HG03571 (cell line): ENCODE measurements at regions not wholly inside any gene's neighbourhood (a gene's known extent, or its start where the extent isn't known, plus 50 kb on each side); places are given as distances from the start of the nearest gene placed in this dataset.

Experiments used
- ATAC-seq: cut with Tn5 transposase; IDR thresholded peaks from one replicate; pipeline ENCODE4 v1.9.1; 2021; ENCODE audit not compliant: unreplicated experiment

GRCh38 chr15:39482459-39482858 lies 98.4 kb upstream of the THBS1 start:
- ATAC-seq: no peak

- no peak for ATAC-seq
Observed at GRCh38 chr15:39486621-39487457, 94.0 kb upstream of the THBS1 start.

GRCh38 chr15:39487458-39487735 lies 93.5 kb upstream of the THBS1 start:
- ATAC-seq: no peak

GRCh38 chr15:39488516-39488915 lies 92.4 kb upstream of the THBS1 start:
- ATAC-seq: no peak

GRCh38 chr15:39488961-39489360 lies 91.9 kb upstream of the THBS1 start:
- ATAC-seq: no peak

GRCh38 chr15:39491115-39491885 lies 89.6 kb upstream of the THBS1 start:
- ATAC-seq: no peak

GRCh38 chr15:39491886-39492490 lies 88.9 kb upstream of the THBS1 start:
- ATAC-seq: no peak

GRCh38 chr15:39493424-39494067 lies 87.3 kb upstream of the THBS1 start:
- ATAC-seq: no peak

GRCh38 chr15:39494462-39494861 lies 86.4 kb upstream of the THBS1 start:
- ATAC-seq: no peak

GRCh38 chr15:39495871-39496840 lies 84.7 kb upstream of the THBS1 start:
- no peak for ATAC-seq

- ATAC-seq: no peak
Observed at GRCh38 chr15:39497016-39497758, 83.7 kb upstream of the THBS1 start.

- ATAC-seq: no peak
Observed at GRCh38 chr15:39497759-39498565, 82.9 kb upstream of the THBS1 start.

- ATAC-seq: no peak
Observed at GRCh38 chr15:39498629-39499028, 82.2 kb upstream of the THBS1 start.

- ATAC-seq: no peak
Observed at GRCh38 chr15:39499042-39499441, 81.8 kb upstream of the THBS1 start.

- ATAC-seq: no peak
Observed at GRCh38 chr15:39499681-39500080, 81.2 kb upstream of the THBS1 start.

- no peak for ATAC-seq
Observed at GRCh38 chr15:39501366-39502081, 79.4 kb upstream of the THBS1 start.

- no peak for ATAC-seq
Observed at GRCh38 chr15:39502082-39502447, 78.8 kb upstream of the THBS1 start.

- ATAC-seq: no peak
Observed at GRCh38 chr15:39502611-39503195, 78.2 kb upstream of the THBS1 start.
